WTC11 (cell line): ENCODE measurements at regions not wholly inside any gene's neighbourhood (a gene's known extent, or its start where the extent isn't known, plus 50 kb on each side); places are given as distances from the start of the nearest gene placed in this dataset.
"Not testable (repeated sequence)": the region's sequence is repeated elsewhere in the genome, so short reads cannot be mapped to it uniquely, and the experiment has no call there.

ENCODE experiments used
- AFF4 ChIP-seq: sonication (generic); formaldehyde crosslinking; IDR thresholded peaks from 2 replicates; pipeline ENCODE4 v1.8.1; 2023; ENCODE audit warnings: mild to moderate bottlenecking, missing genetic modification reagents, borderline replicate concordance
- ATF2 ChIP-seq: sonication (generic); formaldehyde crosslinking; IDR thresholded peaks from 2 replicates; pipeline ENCODE4 v1.8.1; 2022; ENCODE audit warnings: low read depth, missing genetic modification reagents, borderline replicate concordance
- ELF4 ChIP-seq: sonication (generic); formaldehyde crosslinking; IDR thresholded peaks from 2 replicates; pipeline ENCODE4 v1.8.1; 2022; ENCODE audit warnings: low read depth, mild to moderate bottlenecking, moderate library complexity, missing genetic modification reagents
- TP53 ChIP-seq: sonication (generic); formaldehyde crosslinking; IDR thresholded peaks from 2 replicates; pipeline ENCODE4 v1.8.1; 2023; ENCODE audit warnings: mild to moderate bottlenecking, missing genetic modification reagents
- ZNF232 ChIP-seq: sonication (generic); formaldehyde crosslinking; IDR thresholded peaks from 2 replicates; pipeline ENCODE4 v1.8.0; 2022; ENCODE audit warnings: mild to moderate bottlenecking, missing genetic modification reagents
- TF ChIP-seq, protein P1 (sequence below): fragments of 200-600 bp; IDR thresholded peaks from 2 replicates; pipeline ENCODE4 v1.8.0; 2022; ENCODE audit warnings: antibody characterized with exemption
- TF ChIP-seq, protein P2 (sequence below): sonication (generic); formaldehyde crosslinking; IDR thresholded peaks from 2 replicates; pipeline ENCODE4 v1.8.1; 2022; ENCODE audit warnings: mild to moderate bottlenecking, moderate library complexity, missing genetic modification reagents

GRCh38 chr3:195996314-195996713, 85.6 kb downstream of the TFRC start:
- TF ChIP-seq AFF4 (CRISPR knock-in tag); ATF2; ZNF232 (CRISPR knock-in tag); ELF4 (CRISPR knock-in tag); TP53 (CRISPR knock-in tag): not testable (repeated sequence)
- TF ChIP-seq, protein P1, sequence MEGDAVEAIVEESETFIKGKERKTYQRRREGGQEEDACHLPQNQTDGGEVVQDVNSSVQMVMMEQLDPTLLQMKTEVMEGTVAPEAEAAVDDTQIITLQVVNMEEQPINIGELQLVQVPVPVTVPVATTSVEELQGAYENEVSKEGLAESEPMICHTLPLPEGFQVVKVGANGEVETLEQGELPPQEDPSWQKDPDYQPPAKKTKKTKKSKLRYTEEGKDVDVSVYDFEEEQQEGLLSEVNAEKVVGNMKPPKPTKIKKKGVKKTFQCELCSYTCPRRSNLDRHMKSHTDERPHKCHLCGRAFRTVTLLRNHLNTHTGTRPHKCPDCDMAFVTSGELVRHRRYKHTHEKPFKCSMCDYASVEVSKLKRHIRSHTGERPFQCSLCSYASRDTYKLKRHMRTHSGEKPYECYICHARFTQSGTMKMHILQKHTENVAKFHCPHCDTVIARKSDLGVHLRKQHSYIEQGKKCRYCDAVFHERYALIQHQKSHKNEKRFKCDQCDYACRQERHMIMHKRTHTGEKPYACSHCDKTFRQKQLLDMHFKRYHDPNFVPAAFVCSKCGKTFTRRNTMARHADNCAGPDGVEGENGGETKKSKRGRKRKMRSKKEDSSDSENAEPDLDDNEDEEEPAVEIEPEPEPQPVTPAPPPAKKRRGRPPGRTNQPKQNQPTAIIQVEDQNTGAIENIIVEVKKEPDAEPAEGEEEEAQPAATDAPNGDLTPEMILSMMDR, result not testable (repeated sequence)
- TF ChIP-seq, protein P2, sequence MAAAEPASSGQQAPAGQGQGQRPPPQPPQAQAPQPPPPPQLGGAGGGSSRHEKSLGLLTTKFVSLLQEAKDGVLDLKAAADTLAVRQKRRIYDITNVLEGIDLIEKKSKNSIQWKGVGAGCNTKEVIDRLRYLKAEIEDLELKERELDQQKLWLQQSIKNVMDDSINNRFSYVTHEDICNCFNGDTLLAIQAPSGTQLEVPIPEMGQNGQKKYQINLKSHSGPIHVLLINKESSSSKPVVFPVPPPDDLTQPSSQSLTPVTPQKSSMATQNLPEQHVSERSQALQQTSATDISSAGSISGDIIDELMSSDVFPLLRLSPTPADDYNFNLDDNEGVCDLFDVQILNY (CRISPR knock-in tag), result not testable (repeated sequence)
